Sigmoid colon (tissue), 4 donors: ENCODE measurements at regions not wholly inside any gene's neighbourhood (a gene's known extent, or its start where the extent isn't known, plus 50 kb on each side); places are given as distances from the start of the nearest gene placed in this dataset.

Experiments
- CTCF ChIP-seq, 4 experiments: fragments of 450-650 bp in 3 of 4; fragments of 200-600 bp in 1 of 4; IDR thresholded peaks; one replicate each; pipeline ENCODE4 v1.5.1; 2016 to 2019; ENCODE audit warnings: antibody characterized with exemption in 4 of 4, mild to moderate bottlenecking in 3 of 4, moderate library complexity in 2 of 4
- POLR2A ChIP-seq, 2 donors: fragments of 450-650 bp; IDR thresholded peaks; one replicate each; pipeline ENCODE4 v1.6.1; 2016; ENCODE audit warnings: antibody characterized with exemption in 2 of 2, mild to moderate bottlenecking in 2 of 2, moderate library complexity in 2 of 2
- POLR2AphosphoS5 ChIP-seq, 4 donors: sonication (generic); formaldehyde crosslinking; IDR thresholded peaks; one replicate each; pipeline ENCODE4 v1.6.1; 2017; ENCODE audit warnings: antibody characterized with exemption in 4 of 4

- TF ChIP-seq CTCF (IDR thresholded peaks at IDR 0.05) (no peak), POLR2A (IDR thresholded peaks at IDR 0.05) (no peak), POLR2AphosphoS5 (IDR thresholded peaks at IDR 0.05) (no peak)
Measured at GRCh38 chr20:12916699-12917098, 92.1 kb upstream of the SPTLC3 start.
